ENCODE measurements at regions not wholly inside any gene's neighbourhood (a gene's known extent, or its start where the extent isn't known, plus 50 kb on each side); places are given as distances from the start of the nearest gene placed in this dataset.

DNA sequence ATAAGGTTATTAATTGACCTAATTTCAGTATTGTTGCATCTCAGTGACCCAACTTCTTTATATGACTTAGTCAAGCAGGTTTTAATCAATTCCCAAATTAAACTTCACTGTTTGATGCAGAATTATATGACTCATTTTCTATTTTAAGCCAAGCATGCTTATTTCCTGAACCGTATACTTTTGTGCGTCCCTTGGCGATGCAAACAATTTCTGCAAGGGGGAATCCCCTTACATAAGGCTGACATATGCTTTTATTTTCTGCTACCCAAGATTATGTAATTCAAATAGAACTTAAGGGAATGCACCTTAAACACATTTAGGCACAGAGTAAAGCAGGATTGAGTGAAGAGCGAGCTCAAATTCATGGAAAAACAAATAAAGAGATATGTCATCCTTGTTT lies 303.9 kb downstream of the PDCD6IP start:
- H3K4me1 ChIP-seq (ENCODE audit: low read length), result peaks cover 43% of the 10 kb centered on the region
- no peak overlapping the region for H2AFZ ChIP-seq (ENCODE audit: low read depth, low read length)
- no peak overlapping the region for H3K9ac ChIP-seq (ENCODE audit: low read length)
- no peaks in the 10 kb centered on the region for H3K36me3 ChIP-seq (replicated peaks; ENCODE audit: low read depth, low read length)
- no peaks in the 10 kb centered on the region for H3K27me3 ChIP-seq (ENCODE audit: low read depth, low read length)
- H3K4me3 ChIP-seq (ENCODE audit: low read length), result peak overlapping the region; percentile 11; the same call in 1 of the 2 replicates
- no peak overlapping the region for H3K27ac ChIP-seq (ENCODE audit: low read length)
- no peaks in the 10 kb centered on the region for H4K20me1 ChIP-seq (ENCODE audit: insufficient read depth, low read length)
- peak overlapping the region; percentile 57 for H3K4me2 ChIP-seq (ENCODE audit: low read length)
- no peaks in the 10 kb centered on the region for H3K9me3 ChIP-seq (ENCODE audit: insufficient read depth, low read length)
- H3K79me2 ChIP-seq (ENCODE audit: low read length), result no peaks in the 10 kb centered on the region
- TF ChIP-seq, protein P1, sequence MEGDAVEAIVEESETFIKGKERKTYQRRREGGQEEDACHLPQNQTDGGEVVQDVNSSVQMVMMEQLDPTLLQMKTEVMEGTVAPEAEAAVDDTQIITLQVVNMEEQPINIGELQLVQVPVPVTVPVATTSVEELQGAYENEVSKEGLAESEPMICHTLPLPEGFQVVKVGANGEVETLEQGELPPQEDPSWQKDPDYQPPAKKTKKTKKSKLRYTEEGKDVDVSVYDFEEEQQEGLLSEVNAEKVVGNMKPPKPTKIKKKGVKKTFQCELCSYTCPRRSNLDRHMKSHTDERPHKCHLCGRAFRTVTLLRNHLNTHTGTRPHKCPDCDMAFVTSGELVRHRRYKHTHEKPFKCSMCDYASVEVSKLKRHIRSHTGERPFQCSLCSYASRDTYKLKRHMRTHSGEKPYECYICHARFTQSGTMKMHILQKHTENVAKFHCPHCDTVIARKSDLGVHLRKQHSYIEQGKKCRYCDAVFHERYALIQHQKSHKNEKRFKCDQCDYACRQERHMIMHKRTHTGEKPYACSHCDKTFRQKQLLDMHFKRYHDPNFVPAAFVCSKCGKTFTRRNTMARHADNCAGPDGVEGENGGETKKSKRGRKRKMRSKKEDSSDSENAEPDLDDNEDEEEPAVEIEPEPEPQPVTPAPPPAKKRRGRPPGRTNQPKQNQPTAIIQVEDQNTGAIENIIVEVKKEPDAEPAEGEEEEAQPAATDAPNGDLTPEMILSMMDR (IDR thresholded peaks at IDR 0.05; ENCODE audit: low read depth, low read length), result no peak
- no peak for TF ChIP-seq EZH2phosphoT487 (IDR thresholded peaks at IDR 0.05; ENCODE audit: low read depth)

DNA sequence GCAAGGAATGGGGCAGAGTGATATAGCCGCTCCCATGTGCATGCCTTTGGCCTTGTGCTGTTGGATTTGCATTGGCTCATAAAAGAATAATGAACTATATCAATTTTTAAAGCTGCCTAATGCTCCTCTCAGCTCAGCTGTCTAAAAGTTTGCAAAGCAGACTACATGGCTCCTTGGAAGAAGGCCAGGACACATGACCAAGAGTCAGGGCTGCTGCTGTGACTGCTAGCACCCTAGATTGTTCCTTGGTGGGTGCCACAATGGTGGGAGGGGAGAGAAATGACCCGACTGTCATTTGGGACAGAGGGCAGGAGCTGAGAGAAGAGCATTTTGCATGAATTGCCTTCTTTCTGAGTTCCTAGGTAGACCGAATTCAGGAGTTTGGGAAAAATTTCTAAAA lies 307.9 kb downstream of the PDCD6IP start:
- H4K20me1 ChIP-seq (ENCODE audit: insufficient read depth, low read length), result no peaks in the 10 kb centered on the region
- no peaks in the 10 kb centered on the region for H3K36me3 ChIP-seq (replicated peaks; ENCODE audit: low read depth, low read length)
- H3K9ac ChIP-seq (ENCODE audit: low read length), result no peak overlapping the region
- peaks cover 84% of the 10 kb centered on the region for H3K4me1 ChIP-seq (ENCODE audit: low read length)
- H3K27ac ChIP-seq (ENCODE audit: low read length), result no peak overlapping the region
- H2AFZ ChIP-seq (ENCODE audit: low read depth, low read length), result no peak overlapping the region
- TF ChIP-seq EZH2phosphoT487 (IDR thresholded peaks at IDR 0.05; ENCODE audit: low read depth), result no peak
- TF ChIP-seq, protein P1 (IDR thresholded peaks at IDR 0.05; ENCODE audit: low read depth, low read length), result no peak
- H3K9me3 ChIP-seq (ENCODE audit: insufficient read depth, low read length), result no peaks in the 10 kb centered on the region
- H3K27me3 ChIP-seq (ENCODE audit: low read depth, low read length), result no peaks in the 10 kb centered on the region
- no peaks in the 10 kb centered on the region for H3K79me2 ChIP-seq (ENCODE audit: low read length)
- H3K4me3 ChIP-seq (ENCODE audit: low read length), result no peak overlapping the region
- H3K4me2 ChIP-seq (ENCODE audit: low read length), result peak overlapping the region; percentile 79

DNA sequence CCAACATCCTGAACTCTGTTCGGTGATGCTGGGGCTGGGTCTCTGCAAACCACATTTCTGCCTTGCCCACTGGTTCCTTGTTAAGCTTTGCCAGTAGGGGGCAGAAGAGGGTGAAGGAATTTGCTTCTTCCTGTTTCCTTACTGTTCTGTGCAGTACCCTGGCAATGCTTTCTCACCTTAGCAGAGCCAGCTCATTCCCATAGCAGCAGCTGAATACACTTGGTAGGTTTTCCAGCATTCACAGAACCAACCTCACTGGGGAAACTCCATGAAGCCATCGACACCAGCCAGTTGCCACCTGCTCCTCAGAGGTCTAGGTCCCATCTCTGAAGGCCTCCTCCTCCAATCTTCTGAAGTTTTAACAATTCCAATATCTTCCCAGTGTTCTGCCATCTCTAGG lies 308.4 kb downstream of the PDCD6IP start:
- H3K4me2 ChIP-seq (ENCODE audit: low read length), result peak overlapping the region; percentile 79
- H3K4me3 ChIP-seq (ENCODE audit: low read length), result peak overlapping the region; percentile 51
- H2AFZ ChIP-seq (ENCODE audit: low read depth, low read length), result peak overlapping the region; percentile 35; the same call in 1 of the 2 replicates
- H3K27ac ChIP-seq (ENCODE audit: low read length), result peak overlapping the region; percentile 92
- no peaks in the 10 kb centered on the region for H4K20me1 ChIP-seq (ENCODE audit: insufficient read depth, low read length)
- TF ChIP-seq, protein P1 (IDR thresholded peaks at IDR 0.05; ENCODE audit: low read depth, low read length), result peak; percentile 95
- no peak for TF ChIP-seq EZH2phosphoT487 (IDR thresholded peaks at IDR 0.05; ENCODE audit: low read depth)
- no peaks in the 10 kb centered on the region for H3K27me3 ChIP-seq (ENCODE audit: low read depth, low read length)
- H3K4me1 ChIP-seq (ENCODE audit: low read length), result peaks cover 86% of the 10 kb centered on the region
- no peaks in the 10 kb centered on the region for H3K9me3 ChIP-seq (ENCODE audit: insufficient read depth, low read length)
- no peaks in the 10 kb centered on the region for H3K36me3 ChIP-seq (replicated peaks; ENCODE audit: low read depth, low read length)
- no peaks in the 10 kb centered on the region for H3K79me2 ChIP-seq (ENCODE audit: low read length)
- peak overlapping the region; percentile 64 for H3K9ac ChIP-seq (ENCODE audit: low read length)

DNA sequence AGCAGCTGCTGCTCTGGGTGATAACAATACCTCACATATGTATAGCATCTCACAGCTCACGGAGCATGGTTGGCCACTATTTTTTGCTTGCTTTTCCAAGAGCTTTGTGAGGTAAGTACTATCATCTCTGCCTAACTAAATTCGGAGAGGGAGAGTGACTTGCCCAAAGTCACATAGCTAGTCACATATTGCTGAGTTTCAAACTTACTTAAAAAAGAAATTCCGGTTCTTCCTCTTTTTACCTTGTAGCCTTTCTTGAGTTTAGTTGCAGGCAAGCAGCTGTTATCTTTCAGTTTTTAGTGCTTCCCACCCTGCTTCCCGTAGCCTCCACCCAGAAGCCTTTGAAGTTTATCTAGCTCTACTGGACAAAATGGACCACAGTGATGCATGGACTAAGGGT lies 309.2 kb downstream of the PDCD6IP start:
- TF ChIP-seq, protein P1 (IDR thresholded peaks at IDR 0.05; ENCODE audit: low read depth, low read length), result no peak
- TF ChIP-seq EZH2phosphoT487 (IDR thresholded peaks at IDR 0.05; ENCODE audit: low read depth), result no peak
- Histone ChIP-seq H3K36me3 (replicated peaks; ENCODE audit: low read depth, low read length) (no peaks in the 10 kb centered on the region), H3K27ac (ENCODE audit: low read length) (peak overlapping the region; percentile 92), H3K79me2 (ENCODE audit: low read length) (no peaks in the 10 kb centered on the region), H3K27me3 (ENCODE audit: low read depth, low read length) (no peaks in the 10 kb centered on the region), H3K9me3 (ENCODE audit: insufficient read depth, low read length) (no peaks in the 10 kb centered on the region), H2AFZ (ENCODE audit: low read depth, low read length) (peak overlapping the region; percentile 35; the same call in 1 of the 2 replicates), H3K9ac (ENCODE audit: low read length) (peak overlapping the region; percentile 64), H3K4me3 (ENCODE audit: low read length) (peak overlapping the region; percentile 51), H4K20me1 (ENCODE audit: insufficient read depth, low read length) (no peaks in the 10 kb centered on the region), H3K4me2 (ENCODE audit: low read length) (peak overlapping the region; percentile 79), H3K4me1 (ENCODE audit: low read length) (peaks cover 78% of the 10 kb centered on the region)
